MM.1S (cell line): ENCODE measurements at regions not wholly inside any gene's neighbourhood (a gene's known extent, or its start where the extent isn't known, plus 50 kb on each side); places are given as distances from the start of the nearest gene placed in this dataset.

Source experiments
- DNase-seq: peaks from one replicate; pipeline ENCODE4 v3.0.0-alpha.2; 2015
- H2AFZ ChIP-seq: fragments of 300-600 bp; sonication (generic); 2 replicates; pipeline ENCODE4 v1.6.0; 2016; ENCODE audit warnings: antibody characterized with exemption, low read length
- H3F3A ChIP-seq: fragments of 300-600 bp; sonication (generic); 2 replicates; pipeline ENCODE4 v1.6.1; 2016; ENCODE audit warnings: mild to moderate bottlenecking, antibody characterized with exemption, low read length, moderate library complexity, mixed read lengths; ENCODE audit not compliant: insufficient read depth
- H3K27ac ChIP-seq: fragments of 300-600 bp; sonication (generic); 2 replicates; pipeline ENCODE4 v1.5.1; 2016; ENCODE audit warnings: mild to moderate bottlenecking, low read length
- H3K27me3 ChIP-seq: fragments of 300-600 bp; sonication (generic); replicated peaks from 2 replicates; pipeline ENCODE4 v1.6.0; 2016; ENCODE audit warnings: low read length; ENCODE audit not compliant: insufficient read depth
- H3K36me3 ChIP-seq: fragments of 300-600 bp; sonication (generic); replicated peaks from 2 replicates; pipeline ENCODE4 v1.6.1; 2016; ENCODE audit warnings: mild to moderate bottlenecking, low read length, mixed read lengths; ENCODE audit not compliant: insufficient read depth
- H3K4me1 ChIP-seq: fragments of 300-600 bp; sonication (generic); 2 replicates; pipeline ENCODE4 v1.6.1; 2016; ENCODE audit warnings: low read length, mixed read lengths
- H3K4me2 ChIP-seq: fragments of 300-600 bp; sonication (generic); 2 replicates; pipeline ENCODE4 v1.6.0; 2016; ENCODE audit warnings: low read depth, low read length
- H3K4me3 ChIP-seq: fragments of 300-600 bp; sonication (generic); 2 replicates; pipeline ENCODE4 v1.5.1; 2016; ENCODE audit warnings: low read length, mixed read lengths
- H3K79me2 ChIP-seq: fragments of 300-600 bp; sonication (generic); 2 replicates; pipeline ENCODE4 v1.6.1; 2016; ENCODE audit warnings: mixed run types, low read length, mixed read lengths
- H3K9ac ChIP-seq: fragments of 300-600 bp; sonication (generic); 2 replicates; pipeline ENCODE4 v1.6.1; 2016; ENCODE audit warnings: low read length, mixed read lengths
- H3K9me2 ChIP-seq: fragments of 300-600 bp; sonication (generic); replicated peaks from 2 replicates; pipeline ENCODE4 v1.6.1; 2016; ENCODE audit warnings: mild to moderate bottlenecking, low read length, mixed read lengths; ENCODE audit not compliant: insufficient read depth
- H3K9me3 ChIP-seq: fragments of 300-600 bp; sonication (generic); replicated peaks from 2 replicates; pipeline ENCODE4 v1.6.1; 2016; ENCODE audit warnings: mild to moderate bottlenecking, low read length, mixed read lengths; ENCODE audit not compliant: insufficient read depth
- H4K20me1 ChIP-seq: fragments of 300-600 bp; sonication (generic); 2 replicates; pipeline ENCODE4 v1.6.1; 2016; ENCODE audit warnings: mild to moderate bottlenecking, low read length, moderate library complexity, mixed read lengths; ENCODE audit not compliant: insufficient read depth
- EZH2 ChIP-seq: fragments of 300-600 bp; sonication (generic); optimal IDR thresholded peaks from 2 replicates; pipeline ENCODE3; 2017; ENCODE audit warnings: low read depth, mild to moderate bottlenecking, antibody characterized with exemption, low read length, mixed read lengths
- EZH2phosphoT487 ChIP-seq: fragments of 300-600 bp; sonication (generic); IDR thresholded peaks from 2 replicates; pipeline ENCODE4 v1.6.1; 2018; ENCODE audit warnings: antibody characterized with exemption, low read length
- TF ChIP-seq, protein P1 (sequence below): fragments of 300-600 bp; sonication (generic); IDR thresholded peaks from 2 replicates; pipeline ENCODE4 v1.5.1; 2016; ENCODE audit warnings: antibody characterized with exemption, low read length, mixed read lengths

GRCh38 chr20:55740076-55740475 is 265.2 kb downstream of the CBLN4 start:
- Histone ChIP-seq H3K9ac (no peak overlapping the region), H3F3A (no peaks in the 10 kb centered on the region), H4K20me1 (no peaks in the 10 kb centered on the region), H3K9me3 (no peaks in the 10 kb centered on the region), H3K4me2 (no peak overlapping the region), H3K4me3 (no peak overlapping the region), H3K27me3 (no peaks in the 10 kb centered on the region), H3K4me1 (no peaks in the 10 kb centered on the region), H3K27ac (no peak overlapping the region), H3K36me3 (no peaks in the 10 kb centered on the region), H3K9me2 (no peaks in the 10 kb centered on the region), H3K79me2 (no peaks in the 10 kb centered on the region), H2AFZ (no peak overlapping the region)
- TF ChIP-seq EZH2phosphoT487 (no peak), EZH2 (no peak)
- TF ChIP-seq, protein P1, sequence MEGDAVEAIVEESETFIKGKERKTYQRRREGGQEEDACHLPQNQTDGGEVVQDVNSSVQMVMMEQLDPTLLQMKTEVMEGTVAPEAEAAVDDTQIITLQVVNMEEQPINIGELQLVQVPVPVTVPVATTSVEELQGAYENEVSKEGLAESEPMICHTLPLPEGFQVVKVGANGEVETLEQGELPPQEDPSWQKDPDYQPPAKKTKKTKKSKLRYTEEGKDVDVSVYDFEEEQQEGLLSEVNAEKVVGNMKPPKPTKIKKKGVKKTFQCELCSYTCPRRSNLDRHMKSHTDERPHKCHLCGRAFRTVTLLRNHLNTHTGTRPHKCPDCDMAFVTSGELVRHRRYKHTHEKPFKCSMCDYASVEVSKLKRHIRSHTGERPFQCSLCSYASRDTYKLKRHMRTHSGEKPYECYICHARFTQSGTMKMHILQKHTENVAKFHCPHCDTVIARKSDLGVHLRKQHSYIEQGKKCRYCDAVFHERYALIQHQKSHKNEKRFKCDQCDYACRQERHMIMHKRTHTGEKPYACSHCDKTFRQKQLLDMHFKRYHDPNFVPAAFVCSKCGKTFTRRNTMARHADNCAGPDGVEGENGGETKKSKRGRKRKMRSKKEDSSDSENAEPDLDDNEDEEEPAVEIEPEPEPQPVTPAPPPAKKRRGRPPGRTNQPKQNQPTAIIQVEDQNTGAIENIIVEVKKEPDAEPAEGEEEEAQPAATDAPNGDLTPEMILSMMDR: no peak
- no peak for DNase-seq

DNA sequence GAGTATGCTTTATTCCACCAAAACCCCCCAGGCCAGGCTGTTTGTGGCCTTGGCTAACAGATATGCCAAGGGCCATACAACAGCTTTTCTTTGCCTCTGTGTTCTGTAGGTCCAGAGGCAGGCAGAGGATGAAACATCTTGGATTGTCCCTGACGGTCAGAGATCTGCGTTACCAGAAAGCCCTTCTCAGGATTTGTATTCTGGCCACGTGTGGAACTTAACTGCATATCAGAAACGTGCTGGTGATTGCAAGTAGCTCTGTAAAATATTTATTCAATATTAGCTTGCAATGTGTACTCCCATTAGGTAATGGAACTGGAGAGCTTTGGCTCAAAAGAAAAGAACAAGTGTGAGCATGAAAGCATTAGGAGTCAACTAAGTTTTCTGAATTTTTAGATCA is 275.0 kb downstream of the CBLN4 start:
- Histone ChIP-seq H3K36me3 (no peaks in the 10 kb centered on the region), H3K9me2 (no peaks in the 10 kb centered on the region), H2AFZ (no peak overlapping the region), H3K27ac (no peak overlapping the region), H3K9me3 (no peaks in the 10 kb centered on the region), H3K79me2 (no peaks in the 10 kb centered on the region), H3K9ac (no peak overlapping the region), H3K27me3 (no peaks in the 10 kb centered on the region), H4K20me1 (no peaks in the 10 kb centered on the region), H3K4me1 (no peaks in the 10 kb centered on the region), H3K4me3 (no peak overlapping the region), H3F3A (no peaks in the 10 kb centered on the region), H3K4me2 (no peak overlapping the region)
- no peak for TF ChIP-seq EZH2phosphoT487
- TF ChIP-seq EZH2: no peak
- TF ChIP-seq, protein P1: no peak
- DNase-seq: no peak

GRCh38 chr20:55714736-55715135 is 290.6 kb downstream of the CBLN4 start:
- TF ChIP-seq, protein P1: no peak
- TF ChIP-seq EZH2 (no peak), EZH2phosphoT487 (no peak)
- H2AFZ ChIP-seq: no peak overlapping the region

More at GRCh38 chr20:55714736-55715135, 290.6 kb downstream of the CBLN4 start:
- Histone ChIP-seq H3K4me2 (no peak overlapping the region), H3K4me3 (no peak overlapping the region), H3K36me3 (no peaks in the 10 kb centered on the region), H4K20me1 (no peaks in the 10 kb centered on the region), H3K27me3 (no peaks in the 10 kb centered on the region), H3F3A (no peaks in the 10 kb centered on the region), H3K79me2 (no peaks in the 10 kb centered on the region), H3K27ac (no peak overlapping the region), H3K9me3 (no peaks in the 10 kb centered on the region), H3K9me2 (no peaks in the 10 kb centered on the region), H3K4me1 (no peaks in the 10 kb centered on the region), H3K9ac (no peak overlapping the region)
- DNase-seq: no peak
